ENCODE measurements at regions not wholly inside any gene's neighbourhood (a gene's known extent, or its start where the extent isn't known, plus 50 kb on each side); places are given as distances from the start of the nearest gene placed in this dataset.
A peak's percentile ranks its signal among the peaks of the same experiment; 100 is the strongest.

DNA sequence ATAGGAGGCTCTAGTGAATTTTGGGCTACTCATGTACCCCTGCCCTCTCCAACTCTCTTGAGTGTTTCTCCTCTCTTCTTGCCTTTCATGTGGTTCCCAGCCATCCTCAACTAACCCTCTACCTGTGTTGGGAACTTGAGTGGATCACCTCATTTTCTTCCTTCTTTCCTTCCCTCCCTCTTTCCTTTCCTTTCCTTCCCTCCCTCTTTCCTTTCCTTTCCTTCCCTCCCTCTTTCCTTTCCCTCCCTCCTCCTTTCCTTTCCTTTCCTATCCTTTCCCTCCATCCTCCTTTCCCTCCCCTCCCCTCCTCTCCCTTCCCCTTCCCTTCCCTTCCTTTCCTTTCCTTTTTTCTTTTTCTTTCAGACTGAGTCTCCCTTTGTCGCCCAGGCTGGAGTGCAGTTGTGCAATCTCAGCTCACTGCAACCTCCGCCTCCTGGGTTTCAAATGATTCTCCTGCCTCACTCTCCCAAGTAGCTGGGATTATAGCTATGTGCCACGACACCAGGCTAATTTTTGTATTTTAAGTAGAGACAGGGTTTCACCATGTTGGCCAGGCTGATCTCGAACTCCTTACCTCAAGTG, 63.8 kb downstream of the BTBD3 start:
- no peaks in the 10 kb centered on the region for H3K9me2 ChIP-seq (replicated peaks; ENCODE audit: insufficient read depth)
- H3K4me1 ChIP-seq (ENCODE audit: insufficient read depth), result peaks cover 11% of the 10 kb centered on the region
- no peak overlapping the region for H3K4me3 ChIP-seq
- WGBS (ENCODE audit: low lambda C conversion rate, missing lambda C conversion rate), result 85% methylated on average over 4 of the region's 4 CpGs
- TF ChIP-seq EZH2 (IDR thresholded peaks at IDR 0.05; ENCODE audit: borderline replicate concordance) (no peak), EZH2phosphoT487 (IDR thresholded peaks at IDR 0.05; ENCODE audit: low read depth, severe bottlenecking, unreplicated experiment) (no peak)
- TF ChIP-seq, protein P1, sequence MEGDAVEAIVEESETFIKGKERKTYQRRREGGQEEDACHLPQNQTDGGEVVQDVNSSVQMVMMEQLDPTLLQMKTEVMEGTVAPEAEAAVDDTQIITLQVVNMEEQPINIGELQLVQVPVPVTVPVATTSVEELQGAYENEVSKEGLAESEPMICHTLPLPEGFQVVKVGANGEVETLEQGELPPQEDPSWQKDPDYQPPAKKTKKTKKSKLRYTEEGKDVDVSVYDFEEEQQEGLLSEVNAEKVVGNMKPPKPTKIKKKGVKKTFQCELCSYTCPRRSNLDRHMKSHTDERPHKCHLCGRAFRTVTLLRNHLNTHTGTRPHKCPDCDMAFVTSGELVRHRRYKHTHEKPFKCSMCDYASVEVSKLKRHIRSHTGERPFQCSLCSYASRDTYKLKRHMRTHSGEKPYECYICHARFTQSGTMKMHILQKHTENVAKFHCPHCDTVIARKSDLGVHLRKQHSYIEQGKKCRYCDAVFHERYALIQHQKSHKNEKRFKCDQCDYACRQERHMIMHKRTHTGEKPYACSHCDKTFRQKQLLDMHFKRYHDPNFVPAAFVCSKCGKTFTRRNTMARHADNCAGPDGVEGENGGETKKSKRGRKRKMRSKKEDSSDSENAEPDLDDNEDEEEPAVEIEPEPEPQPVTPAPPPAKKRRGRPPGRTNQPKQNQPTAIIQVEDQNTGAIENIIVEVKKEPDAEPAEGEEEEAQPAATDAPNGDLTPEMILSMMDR (IDR thresholded peaks at IDR 0.05; ENCODE audit: poor library complexity), result no peak
- H2AFZ ChIP-seq, result no peak overlapping the region
- H3K27ac ChIP-seq, result peak overlapping the region; percentile 66
- H4K20me1 ChIP-seq (ENCODE audit: insufficient read depth, poor library complexity, severe bottlenecking), result no peaks in the 10 kb centered on the region
- H3K79me2 ChIP-seq, result no peaks in the 10 kb centered on the region
- H3K36me3 ChIP-seq (replicated peaks; ENCODE audit: insufficient read depth, low read depth), result no peaks in the 10 kb centered on the region
- H3K4me2 ChIP-seq, result no peak overlapping the region
- no peaks in the 10 kb centered on the region for H3K9me3 ChIP-seq (ENCODE audit: low read depth)
- H3K27me3 ChIP-seq, result no peaks in the 10 kb centered on the region
- no peak for DNase-seq (ENCODE audit: low spot score)

DNA sequence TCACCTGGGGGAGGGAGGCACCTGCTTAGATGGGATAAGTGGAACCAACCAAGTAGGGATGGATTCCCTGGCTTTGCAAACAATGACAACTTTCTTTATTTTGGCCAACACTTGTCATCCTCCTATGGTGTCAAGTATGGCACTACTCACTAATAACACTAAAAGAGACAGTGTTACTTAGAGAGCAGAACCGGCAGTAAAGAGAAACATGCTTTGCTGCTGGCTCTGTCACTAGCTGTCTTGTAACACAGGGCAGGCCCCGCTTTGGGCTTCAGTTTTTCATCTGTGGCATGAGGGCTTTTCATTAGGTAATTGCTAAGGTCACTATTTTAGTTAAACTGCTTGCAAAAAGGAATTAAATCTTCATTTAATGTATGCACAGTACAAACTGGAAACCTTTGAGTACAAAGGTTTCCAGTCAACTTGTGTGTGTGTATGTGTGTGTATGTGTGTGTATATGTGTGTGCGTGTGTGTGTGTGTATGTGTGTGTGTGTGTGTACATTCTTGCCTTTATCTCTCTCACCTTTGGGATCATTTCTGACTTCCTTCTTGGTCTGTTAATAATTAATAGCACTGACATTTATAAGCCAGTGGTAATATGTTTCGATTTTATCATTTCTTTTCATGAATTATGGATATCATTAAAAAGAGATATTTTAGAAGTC, 64.7 kb downstream of the BTBD3 start:
- WGBS (ENCODE audit: low lambda C conversion rate, missing lambda C conversion rate), result 39% methylated on average over 4 of the region's 4 CpGs
- Histone ChIP-seq H3K9me3 (ENCODE audit: low read depth) (no peaks in the 10 kb centered on the region), H3K27ac (peak overlapping the region; percentile 66), H3K4me1 (ENCODE audit: insufficient read depth) (peaks cover 11% of the 10 kb centered on the region), H3K27me3 (no peaks in the 10 kb centered on the region), H3K4me2 (peak overlapping the region; percentile 73), H3K79me2 (no peaks in the 10 kb centered on the region), H3K4me3 (no peak overlapping the region), H2AFZ (peak overlapping the region; percentile 32), H3K36me3 (replicated peaks; ENCODE audit: insufficient read depth, low read depth) (no peaks in the 10 kb centered on the region), H4K20me1 (ENCODE audit: insufficient read depth, poor library complexity, severe bottlenecking) (no peaks in the 10 kb centered on the region), H3K9me2 (replicated peaks; ENCODE audit: insufficient read depth) (no peaks in the 10 kb centered on the region)
- peak; percentile 28 for DNase-seq (ENCODE audit: low spot score)
- TF ChIP-seq, protein P1 (IDR thresholded peaks at IDR 0.05; ENCODE audit: poor library complexity), result no peak
- TF ChIP-seq EZH2phosphoT487 (IDR thresholded peaks at IDR 0.05; ENCODE audit: low read depth, severe bottlenecking, unreplicated experiment), result no peak
- TF ChIP-seq EZH2 (IDR thresholded peaks at IDR 0.05; ENCODE audit: borderline replicate concordance), result no peak

DNA sequence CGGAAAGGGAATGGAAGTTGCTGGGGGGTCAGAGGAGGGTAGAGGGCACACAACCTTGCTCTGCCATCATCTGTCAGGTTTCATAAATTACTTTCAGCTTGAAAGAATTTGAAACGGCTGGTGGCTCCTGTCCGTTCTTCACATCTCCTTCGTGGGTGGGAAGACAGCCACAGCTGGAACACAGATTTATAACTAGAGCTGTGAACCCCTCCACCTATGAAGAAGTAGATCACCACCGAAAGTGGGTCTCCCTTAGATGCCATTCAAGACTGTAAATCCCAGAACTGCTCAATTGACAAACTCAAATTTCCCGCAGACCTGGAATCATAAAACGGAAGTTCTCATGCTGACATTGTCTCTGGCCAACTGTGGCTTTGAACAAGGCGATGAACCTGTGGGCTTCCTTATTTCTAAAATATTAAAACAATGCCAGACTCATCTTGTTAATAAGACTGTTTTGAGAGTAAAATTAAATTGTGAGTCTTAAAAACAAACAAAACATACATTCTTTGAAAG, 65.3 kb downstream of the BTBD3 start:
- H3K27ac ChIP-seq, result peak overlapping the region; percentile 61
- peak overlapping the region; percentile 32 for H2AFZ ChIP-seq
- TF ChIP-seq EZH2phosphoT487 (IDR thresholded peaks at IDR 0.05; ENCODE audit: low read depth, severe bottlenecking, unreplicated experiment) (no peak), EZH2 (IDR thresholded peaks at IDR 0.05; ENCODE audit: borderline replicate concordance) (no peak)
- TF ChIP-seq, protein P1 (IDR thresholded peaks at IDR 0.05; ENCODE audit: poor library complexity), result no peak
- peak overlapping the region; percentile 73 for H3K4me2 ChIP-seq
- no peak overlapping the region for H3K4me3 ChIP-seq
- H4K20me1 ChIP-seq (ENCODE audit: insufficient read depth, poor library complexity, severe bottlenecking), result no peaks in the 10 kb centered on the region
- no peaks in the 10 kb centered on the region for H3K36me3 ChIP-seq (replicated peaks; ENCODE audit: insufficient read depth, low read depth)
- no peaks in the 10 kb centered on the region for H3K9me3 ChIP-seq (ENCODE audit: low read depth)
- H3K79me2 ChIP-seq, result no peaks in the 10 kb centered on the region
- 61% methylated on average over 8 of the region's 8 CpGs for WGBS (ENCODE audit: low lambda C conversion rate, missing lambda C conversion rate)
- no peaks in the 10 kb centered on the region for H3K27me3 ChIP-seq
- peaks cover 11% of the 10 kb centered on the region for H3K4me1 ChIP-seq (ENCODE audit: insufficient read depth)
- no peaks in the 10 kb centered on the region for H3K9me2 ChIP-seq (replicated peaks; ENCODE audit: insufficient read depth)
- no peak for DNase-seq (ENCODE audit: low spot score)

Measured in hepatocyte (in vitro differentiated cells).